GM18520 (cell line): ENCODE measurements at regions not wholly inside any gene's neighbourhood (a gene's known extent, or its start where the extent isn't known, plus 50 kb on each side); places are given as distances from the start of the nearest gene placed in this dataset.
"Not testable (repeated sequence)": the region's sequence is repeated elsewhere in the genome, so short reads cannot be mapped to it uniquely, and the experiment has no call there.

Source experiments
- ATAC-seq: cut with Tn5 transposase; IDR thresholded peaks from one replicate; pipeline ENCODE4 v1.9.1; 2021; ENCODE audit not compliant: unreplicated experiment

GRCh38 chr6:79394690-79395089, 142.5 kb downstream of the LCA5 start:
- no peak for ATAC-seq

- ATAC-seq = no peak
These were observed 145.1 kb downstream of the LCA5 start for GRCh38 chr6:79392094-79392493.

- no peak for ATAC-seq
These were observed 145.8 kb downstream of the LCA5 start for GRCh38 chr6:79391480-79391879.

GRCh38 chr6:79385893-79386292, 151.3 kb downstream of the LCA5 start:
- no peak for ATAC-seq

GRCh38 chr6:79385333-79385732, 150.9 kb upstream of the HMGN3 start:
- no peak for ATAC-seq

- ATAC-seq = no peak
These were observed 150.4 kb upstream of the HMGN3 start for GRCh38 chr6:79384845-79385244.

GRCh38 chr6:79378957-79379356, 144.5 kb upstream of the HMGN3 start:
- ATAC-seq = no peak

GRCh38 chr6:79377888-79378348, 143.4 kb upstream of the HMGN3 start:
- no peak for ATAC-seq

GRCh38 chr6:79377047-79377446, 142.6 kb upstream of the HMGN3 start:
- no peak for ATAC-seq

GRCh38 chr6:79375635-79376337, 141.3 kb upstream of the HMGN3 start:
- ATAC-seq = no peak

- no peak for ATAC-seq
These were observed 139.8 kb upstream of the HMGN3 start for GRCh38 chr6:79374308-79374707.

GRCh38 chr6:79373880-79374279, 139.4 kb upstream of the HMGN3 start:
- no peak for ATAC-seq

GRCh38 chr6:79373246-79373645, 138.8 kb upstream of the HMGN3 start:
- ATAC-seq = no peak

- no peak for ATAC-seq
These were observed 138.3 kb upstream of the HMGN3 start for GRCh38 chr6:79372757-79373156.

GRCh38 chr6:79369026-79369425, 134.5 kb upstream of the HMGN3 start:
- no peak for ATAC-seq

GRCh38 chr6:79363441-79363840, 129.0 kb upstream of the HMGN3 start:
- not testable (repeated sequence) for ATAC-seq

- ATAC-seq = not testable (repeated sequence)
These were observed 126.6 kb upstream of the HMGN3 start for GRCh38 chr6:79361074-79361473.

GRCh38 chr6:79353226-79353625, 118.7 kb upstream of the HMGN3 start:
- ATAC-seq = no peak

GRCh38 chr6:79338493-79338892, 104.0 kb upstream of the HMGN3 start:
- no peak for ATAC-seq

- peak; percentile 80 for ATAC-seq
These were observed 100.7 kb upstream of the HMGN3 start for GRCh38 chr6:79335133-79335674.

GRCh38 chr6:79334674-79335073, 100.2 kb upstream of the HMGN3 start:
- no peak for ATAC-seq

GRCh38 chr6:79330704-79331103, 96.2 kb upstream of the HMGN3 start:
- peak; percentile 22 for ATAC-seq

- no peak for ATAC-seq
These were observed 78.8 kb upstream of the HMGN3 start for GRCh38 chr6:79313254-79313653.
